Breast epithelium (tissue), 4 donors: ENCODE measurements at regions not wholly inside any gene's neighbourhood (a gene's known extent, or its start where the extent isn't known, plus 50 kb on each side); places are given as distances from the start of the nearest gene placed in this dataset.
"Not testable (repeated sequence)": the region's sequence is repeated elsewhere in the genome, so short reads cannot be mapped to it uniquely, and the experiment has no call there.

Source experiments
- DNase-seq, 2 donors: peaks; one replicate each; pipeline ENCODE4 v3.0.0-alpha.2; 2019; ENCODE audit warnings: low spot score in 2 of 2
- H3K27ac ChIP-seq, 2 donors: fragments of 200-600 bp; sonication (generic) in 1 of 2; one replicate each; pipeline ENCODE4 v1.5.1; 2016 to 2019; ENCODE audit warnings: mild to moderate bottlenecking in 1 of 2
- H3K27me3 ChIP-seq, 2 donors: fragments of 200-600 bp; sonication (generic) in 1 of 2; one replicate each; pipeline versions ENCODE4 v1.5.1 to v1.6.0; 2017 to 2019; ENCODE audit warnings: control low read depth in 1 of 2, mild to moderate bottlenecking in 1 of 2
- H3K36me3 ChIP-seq: fragments of 200-600 bp; one replicate; pipeline ENCODE4 v1.5.1; 2019
- H3K4me1 ChIP-seq, 2 donors: fragments of 200-600 bp; sonication (generic); one replicate each; pipeline ENCODE4 v1.5.1; 2016 to 2019; ENCODE audit warnings: control low read depth in 1 of 2
- H3K4me3 ChIP-seq, 3 donors: fragments of 200-600 bp; sonication (generic); 1 replicate in 2 of 3; 2 replicates in 1 of 3; pipeline ENCODE4 v1.5.1; 2016 to 2019; ENCODE audit warnings: mild to moderate bottlenecking in 3 of 3, moderate library complexity in 2 of 3
- H3K9me3 ChIP-seq, 2 donors: fragments of 200-600 bp; sonication (generic) in 1 of 2; one replicate each; pipeline ENCODE4 v1.5.1; 2016 to 2019; ENCODE audit warnings: control low read depth in 1 of 2
- CTCF ChIP-seq, 3 donors: fragments of 450-650 bp; IDR thresholded peaks; one replicate each; pipeline ENCODE4 v1.5.1; 2016 to 2017; ENCODE audit warnings: antibody characterized with exemption in 3 of 3, mild to moderate bottlenecking in 3 of 3, moderate library complexity in 3 of 3
- POLR2A ChIP-seq: fragments of 450-650 bp; IDR thresholded peaks from one replicate; pipeline ENCODE4 v1.6.1; 2016; ENCODE audit warnings: antibody characterized with exemption, mild to moderate bottlenecking, moderate library complexity
- POLR2AphosphoS5 ChIP-seq, 3 donors: sonication (generic); formaldehyde crosslinking; IDR thresholded peaks; one replicate each; pipeline ENCODE4 v1.6.1; 2017; ENCODE audit warnings: antibody characterized with exemption in 3 of 3
- intact Hi-C: fragments of 100-400 bp; cut with DNase I; formaldehyde crosslinking; loops from one replicate; pipeline ENCODE4 v1.15.1; 2023; ENCODE audit warnings: low total_unique reads

- Histone ChIP-seq H3K4me1 (no peaks in the 10 kb centered on the region), H3K27ac (no peak overlapping the region), H3K9me3 (no peaks in the 10 kb centered on the region), H3K36me3 (no peaks in the 10 kb centered on the region), H3K4me3 (no peak overlapping the region), H3K27me3 (no peaks in the 10 kb centered on the region)
- TF ChIP-seq POLR2A (no peak), POLR2AphosphoS5 (IDR thresholded peaks at IDR 0.05) (no peak)
- intact Hi-C loops, result no loop called here
- DNase-seq, result no peak
These were observed 850.8 kb upstream of the ROBO1 start for GRCh38 chr3:80618295-80619256.

- DNase-seq, result no peak
- Histone ChIP-seq H3K36me3 (no peaks in the 10 kb centered on the region), H3K4me3 (no peak overlapping the region), H3K9me3 (no peaks in the 10 kb centered on the region), H3K27ac (no peak overlapping the region), H3K4me1 (no peaks in the 10 kb centered on the region), H3K27me3 (no peaks in the 10 kb centered on the region)
- intact Hi-C loops, result no loop called here
- TF ChIP-seq CTCF (IDR thresholded peaks at IDR 0.05) (no peak), POLR2A (no peak), POLR2AphosphoS5 (IDR thresholded peaks at IDR 0.05) (no peak)
These were observed 844.6 kb upstream of the ROBO1 start for GRCh38 chr3:80612366-80612765.

GRCh38 chr3:80608072-80608471, 840.3 kb upstream of the ROBO1 start:
- H3K27me3 ChIP-seq, H3K4me1 ChIP-seq, intact Hi-C loops, H3K9me3 ChIP-seq, H3K27ac ChIP-seq, H3K36me3 ChIP-seq, DNase-seq, H3K4me3 ChIP-seq: not testable (repeated sequence)

GRCh38 chr3:80606073-80606472, 838.3 kb upstream of the ROBO1 start:
- H3K27ac ChIP-seq, result no peak overlapping the region
- no peaks in the 10 kb centered on the region for H3K4me1 ChIP-seq
- H3K9me3 ChIP-seq, result no peaks in the 10 kb centered on the region
- no peak overlapping the region for H3K4me3 ChIP-seq
- H3K36me3 ChIP-seq, result no peaks in the 10 kb centered on the region
- no peaks in the 10 kb centered on the region for H3K27me3 ChIP-seq
- intact Hi-C loops, result no loop called here
- DNase-seq, result no peak
- no peak for TF ChIP-seq CTCF (IDR thresholded peaks at IDR 0.05)
- TF ChIP-seq POLR2AphosphoS5 (IDR thresholded peaks at IDR 0.05), result no peak
- no peak for TF ChIP-seq POLR2A

- H3K4me1 ChIP-seq, result no peaks in the 10 kb centered on the region
- no peaks in the 10 kb centered on the region for H3K36me3 ChIP-seq
- no peak for TF ChIP-seq CTCF (IDR thresholded peaks at IDR 0.05)
- no peak for TF ChIP-seq POLR2A
- TF ChIP-seq POLR2AphosphoS5 (IDR thresholded peaks at IDR 0.05), result no peak
- no peak overlapping the region for H3K4me3 ChIP-seq
- H3K27ac ChIP-seq, result no peak overlapping the region
- H3K9me3 ChIP-seq, result no peaks in the 10 kb centered on the region
- H3K27me3 ChIP-seq, result no peaks in the 10 kb centered on the region
- no peak for DNase-seq
- intact Hi-C loops, result no loop called here
These were observed 833.7 kb upstream of the ROBO1 start for GRCh38 chr3:80601479-80601878.

- no peak for DNase-seq
- no peak for TF ChIP-seq POLR2AphosphoS5 (IDR thresholded peaks at IDR 0.05)
- TF ChIP-seq CTCF (IDR thresholded peaks at IDR 0.05), result no peak
- no peak for TF ChIP-seq POLR2A
- H3K27ac ChIP-seq, result no peak overlapping the region
- no peaks in the 10 kb centered on the region for H3K4me1 ChIP-seq
- no peaks in the 10 kb centered on the region for H3K27me3 ChIP-seq
- no peak overlapping the region for H3K4me3 ChIP-seq
- no peaks in the 10 kb centered on the region for H3K36me3 ChIP-seq
- intact Hi-C loops, result no loop called here
- no peaks in the 10 kb centered on the region for H3K9me3 ChIP-seq
These were observed 825.0 kb upstream of the ROBO1 start for GRCh38 chr3:80592792-80593191.
